Natural killer cell (primary cell): ENCODE measurements at regions not wholly inside any gene's neighbourhood (a gene's known extent, or its start where the extent isn't known, plus 50 kb on each side); places are given as distances from the start of the nearest gene placed in this dataset.
"Not testable (repeated sequence)": the region's sequence is repeated elsewhere in the genome, so short reads cannot be mapped to it uniquely, and the experiment has no call there.

Source experiments
- ATAC-seq, 3 donors: fragments of 150-1000 bp in 2 of 3; fragments of 200-7000 bp in 1 of 3; cut with Tn5 transposase; 1 replicate in 1 of 3; 2 replicates in 2 of 3; pipeline ENCODE4 v1.10.0; 2021; ENCODE audit warnings: mild to moderate bottlenecking in 2 of 3, moderate library complexity in 2 of 3
- DNase-seq, 2 donors: peaks; one replicate each; pipeline versions ENCODE4 v3.0.0 to v3.0.0-alpha.2; 2013 to 2021; ENCODE audit warnings: mixed read lengths in 1 of 2
- H3K27ac ChIP-seq: one replicate; pipeline ENCODE4 v1.5.1; 2013; ENCODE audit warnings: mild to moderate bottlenecking, low read length
- H3K27me3 ChIP-seq: one replicate; pipeline ENCODE4 v1.6.1; 2013; ENCODE audit warnings: low read length; ENCODE audit not compliant: control insufficient read depth, insufficient read depth
- H3K36me3 ChIP-seq: one replicate; pipeline ENCODE4 v1.6.1; 2013; ENCODE audit warnings: low read length; ENCODE audit not compliant: control insufficient read depth, insufficient read depth
- H3K4me1 ChIP-seq: one replicate; pipeline ENCODE4 v1.6.1; 2013; ENCODE audit warnings: low read length; ENCODE audit not compliant: control insufficient read depth, insufficient read depth
- H3K4me3 ChIP-seq: one replicate; pipeline ENCODE4 v1.5.1; 2013; ENCODE audit warnings: low read length
- H3K9me3 ChIP-seq: one replicate; pipeline ENCODE4 v1.6.1; 2013; ENCODE audit warnings: low read length; ENCODE audit not compliant: control insufficient read depth, insufficient read depth
- H3K27ac Mint-ChIP-seq, 2 donors: one replicate each; pipeline ENCODE4 v1.8.0; 2022; ENCODE audit warnings: mild to moderate bottlenecking in 2 of 2, mixed read lengths in 2 of 2, moderate library complexity in 1 of 2
- H3K27me3 Mint-ChIP-seq, 2 donors: one replicate each; pipeline ENCODE4 v1.8.0; 2022; ENCODE audit warnings: low read depth in 2 of 2, mixed read lengths in 2 of 2
- H3K36me3 Mint-ChIP-seq: one replicate; pipeline ENCODE4 v1.8.0; 2022; ENCODE audit warnings: mixed read lengths
- H3K4me1 Mint-ChIP-seq, 2 donors: one replicate each; pipeline ENCODE4 v1.8.0; 2022; ENCODE audit warnings: mixed read lengths in 2 of 2
- H3K4me3 Mint-ChIP-seq: one replicate; pipeline ENCODE4 v1.8.0; 2022; ENCODE audit warnings: mild to moderate bottlenecking, moderate library complexity, mixed read lengths
- H3K9me3 Mint-ChIP-seq, 2 donors: one replicate each; pipeline ENCODE4 v1.8.0; 2022; ENCODE audit warnings: mixed read lengths in 2 of 2
- CTCF ChIP-seq: fragments of 200-600 bp; IDR thresholded peaks from one replicate; pipeline ENCODE4 v1.8.0; 2022; ENCODE audit warnings: antibody characterized with exemption
- WGBS: methylation state at CpG from one replicate; pipeline ENCODE4 v1.1.7; 2013; ENCODE audit warnings: missing lambda C conversion rate; ENCODE audit not compliant: insufficient coverage; 5-methylcytosine and 5-hydroxymethylcytosine counted together
- intact Hi-C: fragments of 100-400 bp; cut with micrococcal nuclease; formaldehyde crosslinking; loops from one replicate; pipeline ENCODE4 v1.14.2; 2022

GRCh38 chrX:148298737-148299136 is 201.7 kb upstream of the AFF2 start:
- Histone ChIP-seq H3K9me3 (no peaks in the 10 kb centered on the region), H3K27me3 (no peaks in the 10 kb centered on the region), H3K27ac (no peak overlapping the region), H3K36me3 (no peaks in the 10 kb centered on the region), H3K4me3 (no peak overlapping the region), H3K4me1 (no peaks in the 10 kb centered on the region)
- no peak overlapping the region for H3K27ac Mint-ChIP-seq
- no peaks in the 10 kb centered on the region for H3K27me3 Mint-ChIP-seq
- ATAC-seq (peak in 2 of 3 donors; percentile 35 to 46), DNase-seq (peak in 1 of 2 donors; percentile 8)
- no CpG with 5 or more reads among the region's 2 CpGs for WGBS
- H3K36me3 Mint-ChIP-seq: no peaks in the 10 kb centered on the region
- H3K4me1 Mint-ChIP-seq: no peaks in the 10 kb centered on the region
- intact Hi-C loops: no loop called here
- no peak for TF ChIP-seq CTCF
- peaks cover 0 to 2% of the 10 kb centered on the region in 2 donors for H3K9me3 Mint-ChIP-seq
- no peak overlapping the region for H3K4me3 Mint-ChIP-seq

GRCh38 chrX:148305214-148305613 is 195.2 kb upstream of the AFF2 start:
- peaks cover 3 to 11% of the 10 kb centered on the region in 2 donors for H3K4me1 Mint-ChIP-seq
- H3K36me3 ChIP-seq, intact Hi-C loops, H3K9me3 Mint-ChIP-seq, H3K9me3 ChIP-seq, H3K27me3 Mint-ChIP-seq, H3K36me3 Mint-ChIP-seq, H3K27me3 ChIP-seq, H3K27ac Mint-ChIP-seq, H3K4me3 Mint-ChIP-seq, H3K4me3 ChIP-seq, H3K27ac ChIP-seq, ATAC-seq, DNase-seq, H3K4me1 ChIP-seq: not testable (repeated sequence)
- WGBS: 98% methylated on average over 8 of the region's 9 CpGs

GRCh38 chrX:148309413-148309812 is 191.0 kb upstream of the AFF2 start:
- Mint-ChIP-seq H3K27ac (no peak overlapping the region), H3K27me3 (peaks cover 0 to 10% of the 10 kb centered on the region in 2 donors), H3K4me1 (peaks cover 7 to 22% of the 10 kb centered on the region in 2 donors), H3K9me3 (no peaks in the 10 kb centered on the region), H3K4me3 (no peak overlapping the region), H3K36me3 (no peaks in the 10 kb centered on the region)
- intact Hi-C loops: no loop called here
- Histone ChIP-seq H3K9me3 (no peaks in the 10 kb centered on the region), H3K36me3 (no peaks in the 10 kb centered on the region), H3K27ac (no peak overlapping the region), H3K27me3 (no peaks in the 10 kb centered on the region), H3K4me3 (no peak overlapping the region), H3K4me1 (peaks cover 9% of the 10 kb centered on the region)
- DNase-seq (no peak), ATAC-seq (no peak)
- WGBS: 75% methylated on average over 3 of the region's 3 CpGs
- no peak for TF ChIP-seq CTCF

GRCh38 chrX:148310426-148311165 is 189.8 kb upstream of the AFF2 start:
- Histone ChIP-seq H3K27ac (no peak overlapping the region), H3K4me1 (peaks cover 9% of the 10 kb centered on the region), H3K4me3 (no peak overlapping the region), H3K36me3 (no peaks in the 10 kb centered on the region), H3K9me3 (no peaks in the 10 kb centered on the region), H3K27me3 (no peaks in the 10 kb centered on the region)
- no peak overlapping the region for H3K27ac Mint-ChIP-seq
- H3K36me3 Mint-ChIP-seq: no peaks in the 10 kb centered on the region
- no peak overlapping the region for H3K4me3 Mint-ChIP-seq
- intact Hi-C loops: no loop called here
- peaks cover 0 to 10% of the 10 kb centered on the region in 2 donors for H3K27me3 Mint-ChIP-seq
- H3K4me1 Mint-ChIP-seq: peaks cover 7 to 22% of the 10 kb centered on the region in 2 donors
- no peak for TF ChIP-seq CTCF
- no CpG with 5 or more reads among the region's 1 CpG for WGBS
- DNase-seq: peak in 1 of 2 donors; percentile 72
- H3K9me3 Mint-ChIP-seq: no peaks in the 10 kb centered on the region
- ATAC-seq: peak in 2 of 3 donors; percentile 73 to 74
